OCI-LY7 (cell line): ENCODE measurements at regions not wholly inside any gene's neighbourhood (a gene's known extent, or its start where the extent isn't known, plus 50 kb on each side); places are given as distances from the start of the nearest gene placed in this dataset.

Source experiments
- BruUV-seq: library from RNA; stranded (reverse); fragments of 400-500 nt; replicated peaks from 2 replicates; lab custom pipeline; 2021; lab: Mats Ljungman, UMichigan
- CTCF ChIA-PET: fragments of 300-600 bp; sonication (Branson Sonifier 250); formaldehyde crosslinking; loops from one replicate; lab custom pipeline; 2022; ENCODE audit warnings: antibody characterized with exemption; ENCODE audit not compliant: unreplicated experiment; lab: Charles Lee
- POLR2A ChIA-PET: fragments of 300-600 bp; sonication (Branson Sonifier 250); formaldehyde crosslinking; loops from one replicate; lab custom pipeline; 2022; ENCODE audit warnings: antibody characterized with exemption; lab: Charles Lee
- DNase-seq: peaks from one replicate; pipeline ENCODE4 v3.0.0-alpha.2; 2015; ENCODE audit warnings: low spot score
- H2AFZ ChIP-seq: fragments of 200-600 bp; sonication (generic), shearing (Covaris generic); 2 replicates; pipeline ENCODE4 v1.6.1; 2014; ENCODE audit warnings: mild to moderate bottlenecking, antibody characterized with exemption, low read length, moderate library complexity
- H3K27ac ChIP-seq: fragments of 200-600 bp; sonication (generic); 2 replicates; pipeline ENCODE4 v1.5.1; 2014; ENCODE audit warnings: mixed run types, low read depth, mild to moderate bottlenecking, moderate library complexity, low read length, inconsistent platforms; ENCODE audit not compliant: poor library complexity, severe bottlenecking
- H3K36me3 ChIP-seq: fragments of 200-600 bp; sonication (generic); 2 replicates; pipeline ENCODE4 v1.6.1; 2014; ENCODE audit warnings: mild to moderate bottlenecking, antibody characterized with exemption, low read length, moderate library complexity, mixed read lengths; ENCODE audit not compliant: insufficient read depth
- H3K4me1 ChIP-seq: fragments of 200-600 bp; sonication (generic); 2 replicates; pipeline ENCODE4 v1.5.1; 2014; ENCODE audit warnings: mild to moderate bottlenecking, low read length; ENCODE audit not compliant: insufficient read depth, poor library complexity, severe bottlenecking
- H3K4me2 ChIP-seq: fragments of 200-600 bp; sonication (generic); 2 replicates; pipeline ENCODE4 v1.6.1; 2014; ENCODE audit warnings: mild to moderate bottlenecking, low read length
- H3K4me3 ChIP-seq: fragments of 200-600 bp; sonication (generic); 2 replicates; pipeline ENCODE4 v1.5.1; 2014; ENCODE audit warnings: mild to moderate bottlenecking, low read depth, low read length; ENCODE audit not compliant: poor library complexity, severe bottlenecking
- H3K79me2 ChIP-seq: fragments of 200-600 bp; sonication (generic); 2 replicates; pipeline ENCODE4 v1.6.1; 2016; ENCODE audit warnings: low read depth, mild to moderate bottlenecking, low read length, moderate library complexity, mixed read lengths; ENCODE audit not compliant: insufficient read depth
- H3K9me2 ChIP-seq: fragments of 200-600 bp; sonication (generic); 2 replicates; pipeline ENCODE4 v1.6.1; 2016; ENCODE audit warnings: mild to moderate bottlenecking, low read length, mixed read lengths; ENCODE audit not compliant: insufficient read depth
- H3K9me3 ChIP-seq: fragments of 200-600 bp; sonication (generic); 2 replicates; pipeline ENCODE4 v1.6.1; 2014; ENCODE audit warnings: mild to moderate bottlenecking, mixed run types, low read length, mixed read lengths
- H4K20me1 ChIP-seq: fragments of 200-600 bp; sonication (generic); 2 replicates; pipeline ENCODE4 v1.6.1; 2014; ENCODE audit warnings: mild to moderate bottlenecking, antibody characterized with exemption, low read length, moderate library complexity, mixed read lengths; ENCODE audit not compliant: insufficient read depth
- CTCF ChIP-seq: fragments of 200-600 bp; sonication (generic); conservative IDR thresholded peaks from 2 replicates; pipeline ENCODE4 v1.5.1; 2014; ENCODE audit warnings: mild to moderate bottlenecking, antibody characterized with exemption, low read length, moderate library complexity, mixed read lengths
- EZH2phosphoT487 ChIP-seq: fragments of 200-600 bp; sonication (generic); IDR thresholded peaks from 2 replicates; pipeline ENCODE4 v1.6.1; 2018; ENCODE audit warnings: low read depth, borderline replicate concordance, mild to moderate bottlenecking, mixed run types, antibody characterized with exemption, low read length, moderate library complexity, mixed read lengths
- intact Hi-C: fragments of 100-400 bp; cut with micrococcal nuclease; formaldehyde crosslinking; loops from one replicate; pipeline ENCODE4 v1.10.0; 2022; ENCODE audit not compliant: unreplicated experiment

- Histone ChIP-seq H3K9me3 (no peaks in the 10 kb centered on the region), H3K9me2 (no peaks in the 10 kb centered on the region), H3K79me2 (no peaks in the 10 kb centered on the region), H3K4me2 (no peak overlapping the region), H4K20me1 (no peaks in the 10 kb centered on the region), H3K4me3 (no peak overlapping the region), H3K4me1 (no peaks in the 10 kb centered on the region), H2AFZ (no peak overlapping the region), H3K36me3 (no peaks in the 10 kb centered on the region), H3K27ac (no peak overlapping the region)
- ChIA-PET POLR2A (no interaction called here), CTCF (no interaction called here)
- no TSS peak for BruUV-seq
- intact Hi-C loops, result no loop called here
- no peak for DNase-seq
- TF ChIP-seq EZH2phosphoT487 (no peak), CTCF (no peak)
Measured at GRCh38 chr22:47813661-47814060, 1051.2 kb downstream of the TBC1D22A start.

GRCh38 chr22:47811971-47812370 lies 1049.5 kb downstream of the TBC1D22A start:
- no TSS peak for BruUV-seq
- POLR2A ChIA-PET, result interaction anchor here (0.5 kb wide), 1 partner anchor 11 kb away, joined by 3 read pairs; no protein-coding TSS in a partner anchor

More at GRCh38 chr22:47811971-47812370, 1049.5 kb downstream of the TBC1D22A start:
- Histone ChIP-seq H2AFZ (no peak overlapping the region), H3K4me3 (no peak overlapping the region), H3K4me2 (no peak overlapping the region), H3K9me2 (no peaks in the 10 kb centered on the region), H3K9me3 (no peaks in the 10 kb centered on the region), H4K20me1 (no peaks in the 10 kb centered on the region), H3K4me1 (no peaks in the 10 kb centered on the region), H3K36me3 (no peaks in the 10 kb centered on the region), H3K27ac (no peak overlapping the region), H3K79me2 (no peaks in the 10 kb centered on the region)
- TF ChIP-seq CTCF, result no peak
- no peak for TF ChIP-seq EZH2phosphoT487
- CTCF ChIA-PET, result no interaction called here
- no peak for DNase-seq
- intact Hi-C loops, result no loop called here
